HG03039 (cell line): ENCODE measurements at regions not wholly inside any gene's neighbourhood (a gene's known extent, or its start where the extent isn't known, plus 50 kb on each side); places are given as distances from the start of the nearest gene placed in this dataset.

Source experiments
- ATAC-seq: cut with Tn5 transposase; IDR thresholded peaks from one replicate; pipeline ENCODE4 v1.9.1; 2021; ENCODE audit warnings: mild to moderate bottlenecking, moderate library complexity; ENCODE audit not compliant: unreplicated experiment

GRCh38 chr5:35284364-35284763 lies 54.1 kb upstream of the PRLR start:
- no peak for ATAC-seq

DNA sequence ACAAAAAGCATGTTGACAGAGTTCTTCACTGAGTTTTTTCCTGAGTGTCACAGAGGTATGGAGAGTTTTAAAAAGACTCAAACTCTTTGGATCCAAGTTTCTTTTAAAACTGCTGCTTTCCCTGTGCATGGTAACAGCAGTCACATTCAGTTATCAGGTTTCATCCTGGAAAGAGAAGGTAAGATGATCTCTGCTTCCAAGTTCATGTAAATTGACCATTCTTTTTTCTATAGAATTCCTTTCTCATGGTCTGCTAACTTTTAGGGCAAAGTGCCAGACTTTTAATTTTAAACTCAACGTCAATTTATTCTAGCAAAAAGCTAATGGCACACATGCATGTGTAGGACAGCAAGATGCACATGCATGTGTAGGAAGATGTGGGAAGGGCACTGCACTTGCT lies 52.5 kb upstream of the PRLR start:
- ATAC-seq, result no peak

GRCh38 chr5:35281613-35282012 lies 51.3 kb upstream of the PRLR start:
- ATAC-seq, result no peak
